ENCODE measurements at regions not wholly inside any gene's neighbourhood (a gene's known extent, or its start where the extent isn't known, plus 50 kb on each side); places are given as distances from the start of the nearest gene placed in this dataset.

GRCh38 chr20:53839423-53840176, 230.8 kb downstream of the BCAS1 start:
- no peak for TF ChIP-seq POLR2AphosphoS5 (IDR thresholded peaks at IDR 0.05; ENCODE audit: low read depth, low read length)
- FAIRE-seq, result peak; percentile 85
- no peak for DNase-seq (ENCODE audit: insufficient read length, low spot score)

DNA sequence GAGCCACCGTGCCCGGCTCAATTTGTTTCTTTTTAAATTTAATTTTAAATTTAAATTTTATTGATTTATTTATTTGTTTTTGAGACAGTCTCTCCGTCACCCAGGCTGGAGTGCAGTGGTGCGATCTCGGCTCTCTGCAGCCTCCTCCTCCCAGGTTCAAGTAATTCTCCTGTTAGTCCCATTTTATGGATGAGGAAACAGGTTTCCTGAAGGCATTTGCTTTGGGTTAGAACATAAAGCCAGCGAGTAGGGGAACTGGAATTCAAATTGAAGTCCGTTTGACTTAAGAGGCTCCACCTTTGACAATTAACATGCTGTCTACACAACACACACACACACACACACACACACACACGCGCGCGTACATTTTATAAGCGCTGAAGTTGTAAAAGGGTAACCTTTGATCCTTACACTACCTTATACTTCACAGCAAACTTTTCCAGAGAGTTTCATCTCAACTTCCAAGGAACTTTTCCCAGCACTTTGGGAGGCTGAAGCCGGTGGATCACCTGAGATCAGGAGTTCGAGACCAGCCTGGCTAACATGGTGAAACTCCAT, 232.0 kb downstream of the BCAS1 start:
- no peak for DNase-seq (ENCODE audit: insufficient read length, low spot score)
- no peak for FAIRE-seq
- TF ChIP-seq POLR2AphosphoS5 (IDR thresholded peaks at IDR 0.05; ENCODE audit: low read depth, low read length), result no peak
- TF ChIP-seq POU2F2 (IDR thresholded peaks at IDR 0.05; ENCODE audit: low read depth, low read length), result no peak
- TF ChIP-seq POLR2A (IDR thresholded peaks at IDR 0.05; ENCODE audit: low read depth, low read length), result no peak
- TF ChIP-seq SPI1 (IDR thresholded peaks at IDR 0.05; ENCODE audit: low read depth, low read length), result no peak
- TF ChIP-seq TAF1 (IDR thresholded peaks at IDR 0.05; ENCODE audit: low read depth, low read length), result no peak
- TF ChIP-seq PAX5 (IDR thresholded peaks at IDR 0.05; ENCODE audit: insufficient read depth, low read length, severe bottlenecking), result no peak

- no peak for DNase-seq (ENCODE audit: insufficient read length, low spot score)
- no peak for TF ChIP-seq PAX5 (IDR thresholded peaks at IDR 0.05; ENCODE audit: insufficient read depth, low read length, severe bottlenecking)
- TF ChIP-seq POLR2A (IDR thresholded peaks at IDR 0.05; ENCODE audit: low read depth, low read length), result no peak
- TF ChIP-seq TAF1 (IDR thresholded peaks at IDR 0.05; ENCODE audit: low read depth, low read length), result no peak
- TF ChIP-seq SPI1 (IDR thresholded peaks at IDR 0.05; ENCODE audit: low read depth, low read length), result no peak
- TF ChIP-seq POLR2AphosphoS5 (IDR thresholded peaks at IDR 0.05; ENCODE audit: low read depth, low read length), result no peak
- TF ChIP-seq POU2F2 (IDR thresholded peaks at IDR 0.05; ENCODE audit: low read depth, low read length), result no peak
Observed at GRCh38 chr20:53837126-53837826, 233.1 kb downstream of the BCAS1 start.

GRCh38 chr20:53834749-53835148, 235.6 kb downstream of the BCAS1 start:
- TF ChIP-seq PAX5 (IDR thresholded peaks at IDR 0.05; ENCODE audit: insufficient read depth, low read length, severe bottlenecking), result no peak
- no peak for TF ChIP-seq POU2F2 (IDR thresholded peaks at IDR 0.05; ENCODE audit: low read depth, low read length)
- TF ChIP-seq POLR2AphosphoS5 (IDR thresholded peaks at IDR 0.05; ENCODE audit: low read depth, low read length), result no peak
- no peak for TF ChIP-seq POLR2A (IDR thresholded peaks at IDR 0.05; ENCODE audit: low read depth, low read length)
- TF ChIP-seq SPI1 (IDR thresholded peaks at IDR 0.05; ENCODE audit: low read depth, low read length), result no peak
- TF ChIP-seq TAF1 (IDR thresholded peaks at IDR 0.05; ENCODE audit: low read depth, low read length), result no peak
- DNase-seq (ENCODE audit: insufficient read length, low spot score), result no peak
- FAIRE-seq, result no peak

More at GRCh38 chr20:53837126-53837826, 233.1 kb downstream of the BCAS1 start:
- FAIRE-seq, result no peak

- TF ChIP-seq PAX5 (IDR thresholded peaks at IDR 0.05; ENCODE audit: insufficient read depth, low read length, severe bottlenecking), result no peak
- no peak for TF ChIP-seq POLR2AphosphoS5 (IDR thresholded peaks at IDR 0.05; ENCODE audit: low read depth, low read length)
- no peak for TF ChIP-seq TAF1 (IDR thresholded peaks at IDR 0.05; ENCODE audit: low read depth, low read length)
- TF ChIP-seq POLR2A (IDR thresholded peaks at IDR 0.05; ENCODE audit: low read depth, low read length), result no peak
- no peak for TF ChIP-seq SPI1 (IDR thresholded peaks at IDR 0.05; ENCODE audit: low read depth, low read length)
- TF ChIP-seq POU2F2 (IDR thresholded peaks at IDR 0.05; ENCODE audit: low read depth, low read length), result no peak
- DNase-seq (ENCODE audit: insufficient read length, low spot score), result no peak
- FAIRE-seq, result peak; percentile 50
Observed at GRCh38 chr20:53834062-53834442, 236.3 kb downstream of the BCAS1 start.

DNA sequence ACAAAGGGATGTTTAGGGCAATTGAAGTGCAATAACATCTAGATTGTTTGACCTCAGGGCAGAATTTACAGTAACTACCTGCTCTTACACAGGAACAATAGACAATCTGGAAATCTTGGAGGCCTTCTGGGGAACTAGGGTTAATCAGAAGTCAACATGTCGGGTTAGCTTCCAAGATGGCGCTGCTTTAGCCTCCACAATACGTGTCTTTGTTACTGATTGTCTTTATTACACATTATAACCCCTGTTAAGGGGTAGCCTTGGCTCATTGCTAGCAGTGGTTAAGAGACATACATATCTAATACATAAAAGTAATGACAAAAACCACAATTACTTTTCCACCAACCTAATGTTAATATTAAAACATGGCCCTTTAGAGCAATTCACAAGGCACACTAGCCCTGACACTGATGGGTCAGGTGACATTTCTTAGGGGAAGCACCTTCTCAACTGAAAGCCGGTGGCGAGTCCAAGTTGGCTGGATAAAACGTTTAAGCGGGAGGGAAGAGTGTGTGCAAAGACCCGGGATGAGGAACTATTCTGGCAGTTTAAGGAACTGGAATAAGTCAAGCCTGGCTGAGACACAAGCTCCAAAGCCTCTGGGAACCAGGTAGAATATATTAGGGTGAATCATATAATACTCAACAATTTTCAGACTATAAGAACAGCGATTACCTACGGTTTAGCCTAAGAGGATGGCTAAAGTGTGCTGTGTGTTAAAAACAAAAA, 236.9 kb downstream of the BCAS1 start:
- no peak for FAIRE-seq
- DNase-seq (ENCODE audit: insufficient read length, low spot score), result no peak
- TF ChIP-seq SPI1 (IDR thresholded peaks at IDR 0.05; ENCODE audit: low read depth, low read length) (peak; percentile 12; the same call in 1 of the 2 replicates), POLR2A (IDR thresholded peaks at IDR 0.05; ENCODE audit: low read depth, low read length) (no peak)

DNA sequence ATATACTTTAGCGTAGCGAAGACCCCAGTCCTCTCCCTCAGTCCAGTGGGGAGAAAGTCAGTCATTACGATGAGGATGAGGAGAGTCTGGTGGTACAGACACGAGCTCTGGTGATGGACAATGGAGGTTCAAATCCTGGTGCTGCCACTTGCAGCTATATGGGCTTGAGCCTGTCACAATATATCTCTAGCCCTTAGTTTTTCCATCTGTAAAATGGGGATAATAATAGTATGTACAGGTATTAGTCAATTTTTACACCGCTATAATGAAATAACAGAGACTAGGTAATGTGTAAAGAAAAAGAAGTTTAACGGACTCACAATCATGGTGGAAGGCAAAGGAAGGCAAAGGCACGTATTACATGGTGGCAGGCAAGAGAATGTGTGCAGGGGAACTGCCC, 237.9 kb downstream of the BCAS1 start:
- FAIRE-seq, result no peak

DNA sequence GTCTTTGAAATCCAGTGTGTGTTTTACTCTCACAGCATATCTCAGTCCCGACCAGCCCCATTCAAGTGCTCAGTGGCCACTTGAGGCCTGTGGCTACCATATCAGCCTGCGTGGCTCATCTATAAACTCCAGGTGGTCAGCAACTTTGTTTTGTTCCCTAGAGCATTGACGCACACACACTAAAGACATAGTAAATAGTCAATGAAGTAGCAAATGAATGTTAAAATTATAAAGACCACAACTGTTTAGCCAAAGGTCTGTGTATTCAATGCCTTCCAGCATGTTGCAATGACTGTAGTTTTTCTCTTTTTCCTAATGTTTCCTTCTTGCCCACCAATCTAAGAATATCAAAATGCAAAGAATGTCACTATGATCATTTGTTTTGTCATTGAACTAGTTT, 238.2 kb upstream of the ZNF217 start:
- FAIRE-seq (no peak), DNase-seq (ENCODE audit: insufficient read length, low spot score) (no peak)
- no peak for TF ChIP-seq PAX5 (IDR thresholded peaks at IDR 0.05; ENCODE audit: insufficient read depth, low read length, severe bottlenecking)
- no peak for TF ChIP-seq TAF1 (IDR thresholded peaks at IDR 0.05; ENCODE audit: low read depth, low read length)
- no peak for TF ChIP-seq POU2F2 (IDR thresholded peaks at IDR 0.05; ENCODE audit: low read depth, low read length)
- no peak for TF ChIP-seq SPI1 (IDR thresholded peaks at IDR 0.05; ENCODE audit: low read depth, low read length)
- TF ChIP-seq POLR2A (IDR thresholded peaks at IDR 0.05; ENCODE audit: low read depth, low read length), result no peak

More for the DNA sequence above, 237.9 kb downstream of the BCAS1 start:
- TF ChIP-seq TAF1 (IDR thresholded peaks at IDR 0.05; ENCODE audit: low read depth, low read length) (no peak), POLR2A (IDR thresholded peaks at IDR 0.05; ENCODE audit: low read depth, low read length) (no peak), SPI1 (IDR thresholded peaks at IDR 0.05; ENCODE audit: low read depth, low read length) (no peak), POU2F2 (IDR thresholded peaks at IDR 0.05; ENCODE audit: low read depth, low read length) (no peak), PAX5 (IDR thresholded peaks at IDR 0.05; ENCODE audit: insufficient read depth, low read length, severe bottlenecking) (no peak), POLR2AphosphoS5 (IDR thresholded peaks at IDR 0.05; ENCODE audit: low read depth, low read length) (no peak)
- DNase-seq (ENCODE audit: insufficient read length, low spot score), result no peak

GRCh38 chr20:53831228-53831627, 237.6 kb upstream of the ZNF217 start:
- TF ChIP-seq PAX5 (IDR thresholded peaks at IDR 0.05; ENCODE audit: insufficient read depth, low read length, severe bottlenecking), result no peak
- no peak for TF ChIP-seq SPI1 (IDR thresholded peaks at IDR 0.05; ENCODE audit: low read depth, low read length)
- no peak for TF ChIP-seq POU2F2 (IDR thresholded peaks at IDR 0.05; ENCODE audit: low read depth, low read length)
- TF ChIP-seq POLR2AphosphoS5 (IDR thresholded peaks at IDR 0.05; ENCODE audit: low read depth, low read length), result no peak
- no peak for TF ChIP-seq TAF1 (IDR thresholded peaks at IDR 0.05; ENCODE audit: low read depth, low read length)
- TF ChIP-seq POLR2A (IDR thresholded peaks at IDR 0.05; ENCODE audit: low read depth, low read length), result no peak
- no peak for FAIRE-seq

More at GRCh38 chr20:53831228-53831627, 237.6 kb upstream of the ZNF217 start:
- no peak for DNase-seq (ENCODE audit: insufficient read length, low spot score)
